NCI-H748 treated with DMSO at 0.1 percent for 48 hours (cell line): ENCODE measurements at regions not wholly inside any gene's neighbourhood (a gene's known extent, or its start where the extent isn't known, plus 50 kb on each side); places are given as distances from the start of the nearest gene placed in this dataset.

Experiments used
- DNase-seq: peaks from one replicate; lab custom pipeline; 2025; lab: John Stamatoyannopoulos, UW

- no peak for DNase-seq
Measured at GRCh38 chrX:14476205-14476604, 53.1 kb upstream of the GLRA2 start.

DNA sequence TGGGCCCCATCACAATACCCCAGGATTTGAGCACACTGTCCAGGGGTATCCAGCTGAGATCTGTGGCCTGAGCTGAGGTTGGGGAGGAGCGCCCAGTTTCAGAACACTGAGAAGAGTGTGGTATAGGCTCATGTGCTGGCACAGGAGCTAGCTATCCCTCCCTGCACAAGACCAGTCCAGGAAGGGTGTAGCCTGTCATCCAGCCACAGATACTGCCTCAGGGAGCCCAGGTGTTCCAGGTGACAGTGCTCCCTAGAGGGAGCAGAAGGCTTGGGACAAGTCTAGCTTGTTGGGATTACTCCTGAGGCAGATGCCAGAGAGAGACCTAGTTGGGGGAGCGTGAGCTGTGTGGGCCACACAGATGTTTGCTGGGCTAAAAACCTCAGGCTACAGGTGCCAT is 79.6 kb upstream of the GLRA2 start:
- no peak for DNase-seq

GRCh38 chrX:14448406-14448805 is 80.9 kb upstream of the GLRA2 start:
- no peak for DNase-seq

- no peak for DNase-seq
Measured at GRCh38 chrX:14440106-14440505, 89.2 kb upstream of the GLRA2 start.

GRCh38 chrX:14427614-14428013 is 101.7 kb upstream of the GLRA2 start:
- no peak for DNase-seq

- DNase-seq = peak; percentile 0
Measured at GRCh38 chrX:14420841-14421240, 108.5 kb upstream of the GLRA2 start.

- no peak for DNase-seq
Measured at GRCh38 chrX:14412686-14413085, 116.7 kb upstream of the GLRA2 start.

DNA sequence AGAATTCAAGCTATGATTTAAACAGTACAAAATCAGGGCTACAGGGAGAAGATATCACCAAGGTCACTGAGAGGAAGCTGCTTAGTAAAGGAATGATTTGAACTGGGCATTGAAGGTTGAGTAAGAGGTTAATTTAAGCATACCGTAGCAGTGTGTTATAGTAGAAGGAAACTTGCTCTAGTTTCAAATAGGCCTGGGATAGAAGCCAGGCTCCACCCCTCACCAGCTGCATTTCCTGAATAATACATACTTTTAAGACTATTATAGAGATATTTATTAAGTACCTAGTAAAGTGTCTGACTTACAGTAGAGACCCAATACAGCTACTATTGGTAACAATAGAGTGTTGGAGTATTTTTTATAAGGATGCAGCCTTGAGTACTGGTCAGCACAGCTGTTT is 118.0 kb upstream of the GLRA2 start:
- no peak for DNase-seq

GRCh38 chrX:14409341-14409740 is 120.0 kb upstream of the GLRA2 start:
- peak; percentile 15 for DNase-seq

GRCh38 chrX:14406225-14406624 is 123.1 kb upstream of the GLRA2 start:
- DNase-seq = no peak

DNA sequence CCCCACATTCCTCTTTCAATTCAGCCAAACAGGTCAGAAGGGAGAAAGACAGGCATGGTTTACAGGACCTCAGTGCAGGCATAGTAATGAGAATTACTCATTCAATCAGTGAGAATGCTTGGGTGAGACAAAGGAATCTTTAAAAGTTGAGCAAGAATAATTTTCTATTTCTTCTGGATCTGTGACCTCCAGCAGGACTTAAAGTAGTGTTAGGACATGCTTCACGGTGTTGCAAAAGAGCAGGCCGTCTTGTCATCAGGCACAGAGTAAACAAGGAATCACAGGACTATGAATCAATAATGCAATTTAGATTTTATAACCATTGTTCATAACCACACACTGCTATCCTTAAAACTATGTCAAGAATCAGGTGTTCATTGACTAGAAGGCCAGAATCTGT is 130.6 kb upstream of the GLRA2 start:
- DNase-seq = no peak

DNA sequence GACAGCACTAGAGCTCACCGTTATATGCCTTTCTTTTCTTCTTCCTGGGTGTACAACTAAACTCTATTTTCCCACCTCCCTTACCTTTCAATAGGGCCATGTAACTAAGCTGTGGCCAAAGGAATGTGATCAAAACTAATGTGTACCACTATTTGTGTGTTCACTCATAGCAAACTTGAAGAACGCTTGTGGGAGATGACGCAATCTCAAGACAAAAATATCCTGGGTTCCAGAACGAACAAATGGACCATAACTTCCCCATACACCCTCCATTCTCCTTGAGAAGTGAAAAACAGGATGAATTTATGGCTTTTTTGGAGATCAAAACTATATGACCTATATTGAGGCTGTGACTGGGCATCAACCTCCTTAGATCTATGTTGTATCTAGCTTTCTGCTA is 139.7 kb upstream of the GLRA2 start:
- DNase-seq = no peak

DNA sequence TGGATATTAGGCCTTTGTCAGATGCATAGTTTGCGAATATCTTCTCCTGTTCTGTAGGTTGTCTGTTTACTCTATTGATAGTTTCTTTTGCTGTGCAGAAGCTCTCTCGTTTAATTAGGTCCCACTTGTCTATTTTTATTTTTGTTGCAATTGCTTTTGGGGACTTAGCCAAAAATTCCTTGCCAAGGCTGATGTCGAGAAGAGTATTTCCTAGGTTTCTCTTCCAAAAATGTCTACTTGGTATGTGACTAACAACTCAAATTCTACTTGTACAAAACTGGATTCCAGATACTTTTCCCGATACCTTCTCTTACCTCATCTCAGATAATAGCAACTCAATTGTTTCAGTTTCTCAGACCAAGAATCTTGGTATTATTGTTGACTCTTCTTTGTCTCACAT is 142.4 kb upstream of the GLRA2 start:
- DNase-seq = no peak

DNA sequence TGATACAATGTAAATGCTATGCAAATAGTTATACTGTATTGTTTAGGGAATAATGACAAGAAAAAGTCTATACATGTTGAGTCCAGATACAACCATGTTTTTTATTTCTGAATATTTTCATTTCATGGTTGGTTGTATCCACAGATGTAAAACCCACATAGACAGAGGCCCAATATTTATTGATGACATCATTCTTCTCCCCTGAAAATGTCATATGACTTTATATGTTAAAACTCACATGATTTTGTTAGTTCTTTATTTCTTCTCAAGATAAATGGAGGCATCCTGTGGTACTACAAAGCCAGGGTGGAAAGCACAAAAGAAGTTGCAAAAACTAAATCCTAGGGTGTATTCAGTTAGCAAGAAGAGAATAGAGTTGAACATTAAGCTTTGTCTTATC is 149.3 kb upstream of the GLRA2 start:
- no peak for DNase-seq

GRCh38 chrX:14377427-14377826 is 151.9 kb upstream of the GLRA2 start:
- no peak for DNase-seq

DNA sequence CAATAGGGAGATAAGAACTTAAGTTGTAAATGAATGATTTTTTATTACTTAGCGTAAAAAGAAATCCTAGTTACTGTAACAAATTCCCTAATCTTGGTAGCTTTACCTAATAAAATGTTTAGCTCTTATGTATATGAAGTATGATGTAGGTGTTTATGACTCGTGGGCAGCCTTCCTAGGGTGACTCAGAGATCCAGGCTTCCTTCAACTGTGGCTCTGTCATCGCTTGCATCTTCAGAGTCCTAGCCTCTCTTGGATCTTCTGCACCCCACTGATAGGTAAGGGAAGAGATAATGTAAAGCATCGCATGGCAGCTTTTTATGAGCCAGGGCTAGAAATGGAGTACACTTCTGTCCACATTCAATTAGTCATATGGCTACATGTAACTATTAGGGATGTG is 165.6 kb upstream of the GLRA2 start:
- DNase-seq = no peak

DNA sequence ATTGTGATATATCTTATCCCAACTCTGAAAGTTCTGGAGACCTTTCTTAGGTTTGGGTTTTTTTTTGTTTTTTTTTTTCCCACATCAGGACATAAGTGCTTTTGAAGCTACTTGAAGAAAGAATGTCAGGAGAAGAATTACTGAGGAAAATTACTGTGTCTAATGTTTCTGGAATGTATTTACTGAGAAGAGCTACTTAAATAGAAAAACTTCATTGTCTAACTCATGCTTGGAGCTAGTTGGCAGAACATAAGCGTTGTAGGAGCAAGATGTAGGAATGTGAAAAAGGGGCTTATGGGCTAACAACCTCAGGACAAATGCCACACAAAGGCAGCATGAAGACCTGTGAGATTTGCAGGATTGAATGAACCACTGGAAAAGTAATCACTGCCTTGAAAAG is 166.6 kb upstream of the GLRA2 start:
- DNase-seq = no peak

GRCh38 chrX:14361435-14361834 is 167.9 kb upstream of the GLRA2 start:
- DNase-seq = no peak

DNA sequence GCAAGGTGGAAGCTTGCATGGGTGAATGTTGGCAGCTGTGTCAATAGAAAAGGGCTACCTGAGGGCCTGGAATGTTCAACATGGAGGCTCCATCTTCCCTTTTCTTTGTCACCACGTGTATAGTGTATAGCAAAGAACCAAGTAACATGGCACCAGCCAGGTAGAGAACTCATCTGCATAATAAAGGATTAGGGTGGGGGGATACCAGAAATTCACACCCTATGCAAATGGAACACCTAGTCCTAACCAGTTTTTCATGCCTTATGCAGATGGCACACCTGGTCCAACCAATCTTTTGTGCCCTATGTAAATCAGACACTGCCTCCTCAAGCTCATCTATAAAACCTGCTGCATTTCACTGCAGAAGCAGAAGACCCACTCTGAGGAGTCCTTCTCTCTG is 169.6 kb upstream of the GLRA2 start:
- no peak for DNase-seq

DNA sequence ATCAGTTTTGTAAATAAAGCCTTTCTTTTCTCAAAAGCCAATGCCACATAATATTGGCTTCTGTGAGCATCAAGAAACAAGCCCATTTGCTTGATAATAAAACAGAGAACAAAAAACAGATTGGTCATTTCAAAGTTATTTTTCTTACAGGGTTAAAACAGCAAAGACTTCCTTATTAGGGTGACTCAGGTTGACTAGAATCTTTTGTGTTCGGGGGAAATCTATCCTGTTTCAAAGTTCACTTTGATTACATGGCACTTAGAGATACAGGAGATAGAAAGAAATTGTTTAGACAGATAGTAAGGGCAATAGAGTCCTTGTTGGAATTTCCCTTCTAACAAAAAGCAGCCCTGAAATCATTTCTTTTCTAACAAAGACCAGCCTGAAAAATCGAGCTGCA is 170.0 kb upstream of the GLRA2 start:
- peak; percentile 14 for DNase-seq

GRCh38 chrX:14357314-14357713 is 172.0 kb upstream of the GLRA2 start:
- no peak for DNase-seq

- DNase-seq = no peak
Measured at GRCh38 chrX:14356401-14356800, 172.9 kb upstream of the GLRA2 start.

DNA sequence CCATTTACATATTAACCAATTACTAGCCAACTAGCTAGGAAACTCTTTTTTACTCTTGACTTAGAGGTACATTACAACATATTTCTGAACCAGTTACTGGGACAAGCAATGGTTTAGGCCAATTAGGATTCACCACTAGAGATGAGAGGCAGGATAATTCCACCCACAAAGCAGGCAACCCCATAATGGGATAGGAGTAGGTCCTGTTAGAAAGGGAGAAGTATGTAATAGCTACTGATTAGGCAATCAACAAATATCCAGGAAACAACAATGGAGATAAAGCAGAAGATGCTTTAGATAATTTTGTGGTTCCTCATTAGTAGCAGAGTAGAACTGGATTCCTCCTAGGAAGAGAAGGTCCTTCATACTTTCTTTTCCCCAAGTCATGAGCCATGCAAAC is 173.8 kb upstream of the GLRA2 start:
- no peak for DNase-seq

DNA sequence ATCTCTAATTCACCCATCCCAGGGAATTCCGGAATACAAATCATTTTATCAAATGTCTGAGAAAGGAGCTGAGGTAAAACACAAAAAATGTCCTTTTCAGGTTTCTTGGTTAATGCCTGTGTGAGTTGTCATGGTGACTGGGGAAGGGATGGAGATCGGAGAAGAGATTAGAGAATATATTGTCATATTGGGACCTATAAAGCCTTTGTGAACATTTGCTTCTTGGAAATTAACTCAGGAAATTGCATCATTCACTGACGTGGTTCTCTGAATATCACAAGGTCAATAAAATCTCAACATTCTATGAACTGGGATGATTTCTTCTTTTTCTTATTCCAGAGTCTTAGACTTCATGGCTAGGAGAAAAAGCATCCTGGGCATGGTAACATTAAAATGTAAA is 174.8 kb upstream of the GLRA2 start:
- DNase-seq = no peak

GRCh38 chrX:14352511-14352910 is 176.8 kb upstream of the GLRA2 start:
- no peak for DNase-seq
